HG02885 (cell line): ENCODE measurements at regions not wholly inside any gene's neighbourhood (a gene's known extent, or its start where the extent isn't known, plus 50 kb on each side); places are given as distances from the start of the nearest gene placed in this dataset.

ENCODE experiments used
- ATAC-seq: cut with Tn5 transposase; IDR thresholded peaks from one replicate; pipeline ENCODE4 v1.9.1; 2021; ENCODE audit warnings: mild to moderate bottlenecking; ENCODE audit not compliant: unreplicated experiment, poor library complexity

- ATAC-seq, result no peak
Observed at GRCh38 chr1:56171670-56172069, 407.7 kb downstream of the PLPP3 start.

GRCh38 chr1:56170784-56171320 is 408.5 kb downstream of the PLPP3 start:
- ATAC-seq, result no peak

- no peak for ATAC-seq
Observed at GRCh38 chr1:56169856-56170255, 409.5 kb downstream of the PLPP3 start.

- ATAC-seq, result no peak
Observed at GRCh38 chr1:56168176-56168575, 411.2 kb downstream of the PLPP3 start.

- no peak for ATAC-seq
Observed at GRCh38 chr1:56167596-56167995, 411.8 kb downstream of the PLPP3 start.

- no peak for ATAC-seq
Observed at GRCh38 chr1:56160773-56161315, 418.5 kb downstream of the PLPP3 start.

GRCh38 chr1:56156971-56157876 is 422.1 kb downstream of the PLPP3 start:
- ATAC-seq, result no peak

GRCh38 chr1:56153276-56153675 is 426.1 kb downstream of the PLPP3 start:
- ATAC-seq, result no peak

GRCh38 chr1:56152635-56153034 is 426.7 kb downstream of the PLPP3 start:
- ATAC-seq, result no peak

- ATAC-seq, result no peak
Observed at GRCh38 chr1:56151402-56151801, 428.0 kb downstream of the PLPP3 start.

GRCh38 chr1:56150441-56151215 is 428.7 kb downstream of the PLPP3 start:
- ATAC-seq, result no peak

- ATAC-seq, result no peak
Observed at GRCh38 chr1:56149761-56150160, 429.6 kb downstream of the PLPP3 start.

- no peak for ATAC-seq
Observed at GRCh38 chr1:56148326-56149193, 430.8 kb downstream of the PLPP3 start.

- no peak for ATAC-seq
Observed at GRCh38 chr1:56147459-56147858, 431.9 kb downstream of the PLPP3 start.

GRCh38 chr1:56147034-56147433 is 432.3 kb downstream of the PLPP3 start:
- no peak for ATAC-seq

- no peak for ATAC-seq
Observed at GRCh38 chr1:56146449-56146848, 432.9 kb downstream of the PLPP3 start.

GRCh38 chr1:56145581-56145980 is 433.8 kb downstream of the PLPP3 start:
- no peak for ATAC-seq

GRCh38 chr1:56142301-56142700 is 437.1 kb downstream of the PLPP3 start:
- no peak for ATAC-seq

GRCh38 chr1:56139836-56140235 is 439.5 kb downstream of the PLPP3 start:
- ATAC-seq, result no peak
